Mesendoderm (in vitro differentiated cells): ENCODE measurements at regions not wholly inside any gene's neighbourhood (a gene's known extent, or its start where the extent isn't known, plus 50 kb on each side); places are given as distances from the start of the nearest gene placed in this dataset.

ENCODE experiments used
- DNase-seq: peaks from one replicate; pipeline ENCODE4 v3.0.0; 2013
- H2AK5ac ChIP-seq: 2 replicates; pipeline ENCODE4 v1.6.1; 2013; ENCODE audit warnings: low read length, inconsistent platforms
- H2BK120ac ChIP-seq: 2 replicates; pipeline ENCODE4 v1.6.1; 2013; ENCODE audit warnings: low read depth, mild to moderate bottlenecking, low read length, moderate library complexity, mixed read lengths
- H2BK15ac ChIP-seq: replicated peaks from 2 replicates; pipeline ENCODE4 v1.6.1; 2013; ENCODE audit warnings: low read depth, mild to moderate bottlenecking, moderate library complexity
- H2BK5ac ChIP-seq: 2 replicates; pipeline ENCODE4 v1.6.1; 2013; ENCODE audit warnings: low read length, inconsistent platforms
- H3K18ac ChIP-seq: 2 replicates; pipeline ENCODE4 v1.6.1; 2013; ENCODE audit warnings: mild to moderate bottlenecking, low read length, mixed read lengths
- H3K23ac ChIP-seq: one replicate; pipeline ENCODE4 v1.6.1; 2013; ENCODE audit warnings: low read length
- H3K27ac ChIP-seq: 2 replicates; pipeline ENCODE4 v1.5.1; 2013; ENCODE audit warnings: low read depth, mild to moderate bottlenecking, inconsistent platforms, low read length, moderate library complexity
- H3K27me3 ChIP-seq: 2 replicates; pipeline ENCODE4 v1.6.1; 2013; ENCODE audit warnings: low read length, control low read depth, mild to moderate bottlenecking, inconsistent platforms; ENCODE audit not compliant: insufficient read depth, poor library complexity
- H3K36me3 ChIP-seq: 2 replicates; pipeline ENCODE4 v1.6.1; 2013; ENCODE audit warnings: low read length, inconsistent platforms; ENCODE audit not compliant: control insufficient read depth, insufficient read depth
- H3K4ac ChIP-seq: one replicate; pipeline ENCODE4 v1.6.1; 2013; ENCODE audit warnings: low read depth, mild to moderate bottlenecking, low read length, moderate library complexity
- H3K4me1 ChIP-seq: 2 replicates; pipeline ENCODE4 v1.6.1; 2013; ENCODE audit warnings: low read depth, low read length, inconsistent platforms; ENCODE audit not compliant: control insufficient read depth
- H3K4me2 ChIP-seq: 2 replicates; pipeline ENCODE4 v1.6.1; 2013; ENCODE audit warnings: low read length
- H3K4me3 ChIP-seq: 2 replicates; pipeline ENCODE4 v1.5.1; 2013; ENCODE audit warnings: mild to moderate bottlenecking, low read length
- H3K56ac ChIP-seq: one replicate; pipeline ENCODE4 v1.6.1; 2013; ENCODE audit warnings: low read length
- H3K79me1 ChIP-seq: 2 replicates; pipeline ENCODE4 v1.6.1; 2013; ENCODE audit warnings: low read length, inconsistent platforms
- H3K79me2 ChIP-seq: 2 replicates; pipeline ENCODE4 v1.6.1; 2013; ENCODE audit warnings: mild to moderate bottlenecking, low read length; ENCODE audit not compliant: control insufficient read depth, insufficient read depth
- H3K9ac ChIP-seq: 2 replicates; pipeline ENCODE4 v1.6.1; 2013; ENCODE audit warnings: low read length, inconsistent platforms
- H4K5ac ChIP-seq: one replicate; pipeline ENCODE4 v1.6.1; 2013; ENCODE audit warnings: low read length
- H4K8ac ChIP-seq: one replicate; pipeline ENCODE4 v1.6.1; 2013; ENCODE audit warnings: low read depth, mild to moderate bottlenecking, control low read depth, low read length, moderate library complexity
- WGBS: extraction: QIAGEN DNeasy Blood & Tissue Kit; methylation state at CpG from one replicate; pipeline ENCODE4 v1.1.7; 2013; ENCODE audit warnings: low lambda C conversion rate, missing lambda C conversion rate; ENCODE audit not compliant: insufficient coverage; ENCODE audit errors: extremely low coverage; 5-methylcytosine and 5-hydroxymethylcytosine counted together

GRCh38 chr20:23205211-23205610, 119.1 kb upstream of the CD93 start:
- no peaks in the 10 kb centered on the region for H3K79me1 ChIP-seq
- no peak overlapping the region for H4K5ac ChIP-seq
- H3K4me1 ChIP-seq = peaks cover 10% of the 10 kb centered on the region
- H3K27ac ChIP-seq = no peak overlapping the region
- H3K56ac ChIP-seq = peak overlapping the region; percentile 8
- peak overlapping the region; percentile 17 for H3K9ac ChIP-seq
- no peaks in the 10 kb centered on the region for H3K36me3 ChIP-seq
- no peak overlapping the region for H3K4me3 ChIP-seq
- peak overlapping the region; percentile 25 for H2BK5ac ChIP-seq
- no peaks in the 10 kb centered on the region for H3K79me2 ChIP-seq
- no peak overlapping the region for H4K8ac ChIP-seq
- H3K27me3 ChIP-seq = no peaks in the 10 kb centered on the region
- WGBS = no CpG with 5 or more reads among the region's 7 CpGs
- H2AK5ac ChIP-seq = no peak overlapping the region
- no peak overlapping the region for H3K18ac ChIP-seq
- no peak overlapping the region for H2BK15ac ChIP-seq
- no peak overlapping the region for H3K4me2 ChIP-seq
- DNase-seq = no peak
- H2BK120ac ChIP-seq = no peak overlapping the region
- no peak overlapping the region for H3K23ac ChIP-seq
- H3K4ac ChIP-seq = no peak overlapping the region

- Histone ChIP-seq H3K18ac (no peak overlapping the region), H2BK5ac (peak overlapping the region; percentile 27), H3K23ac (peak overlapping the region; percentile 52), H4K8ac (no peak overlapping the region), H3K4me1 (peaks cover 10% of the 10 kb centered on the region), H3K4me3 (no peak overlapping the region), H3K27ac (no peak overlapping the region), H3K9ac (no peak overlapping the region), H3K4ac (no peak overlapping the region), H3K27me3 (no peaks in the 10 kb centered on the region), H3K79me1 (no peaks in the 10 kb centered on the region), H3K36me3 (no peaks in the 10 kb centered on the region), H3K4me2 (no peak overlapping the region), H3K56ac (peak overlapping the region; percentile 22), H2BK120ac (no peak overlapping the region), H2AK5ac (peak overlapping the region; percentile 43), H4K5ac (no peak overlapping the region), H2BK15ac (no peak overlapping the region), H3K79me2 (no peaks in the 10 kb centered on the region)
- no peak for DNase-seq
- no CpG with 5 or more reads among the region's 9 CpGs for WGBS
These were observed 118.0 kb upstream of the CD93 start for GRCh38 chr20:23203951-23204730.

GRCh38 chr20:23203310-23203709, 117.2 kb upstream of the CD93 start:
- H3K27ac ChIP-seq = no peak overlapping the region
- H3K4me1 ChIP-seq = peaks cover 10% of the 10 kb centered on the region
- no peak overlapping the region for H4K8ac ChIP-seq
- no peaks in the 10 kb centered on the region for H3K79me1 ChIP-seq
- H2BK15ac ChIP-seq = no peak overlapping the region
- H2BK5ac ChIP-seq = no peak overlapping the region
- no peak overlapping the region for H3K18ac ChIP-seq
- no peaks in the 10 kb centered on the region for H3K79me2 ChIP-seq
- no peak overlapping the region for H3K23ac ChIP-seq
- H3K27me3 ChIP-seq = no peaks in the 10 kb centered on the region
- H2BK120ac ChIP-seq = no peak overlapping the region
- no peak overlapping the region for H3K9ac ChIP-seq
- no peak overlapping the region for H2AK5ac ChIP-seq
- H3K4me3 ChIP-seq = no peak overlapping the region
- no peak overlapping the region for H3K56ac ChIP-seq
- H3K36me3 ChIP-seq = no peaks in the 10 kb centered on the region
- H3K4me2 ChIP-seq = no peak overlapping the region
- H4K5ac ChIP-seq = no peak overlapping the region
- no CpG with 5 or more reads among the region's 2 CpGs for WGBS
- H3K4ac ChIP-seq = no peak overlapping the region
- no peak for DNase-seq

- Histone ChIP-seq H3K4ac (no peak overlapping the region), H3K27ac (no peak overlapping the region), H3K4me3 (no peak overlapping the region), H3K9ac (no peak overlapping the region), H4K5ac (no peak overlapping the region), H3K79me2 (no peaks in the 10 kb centered on the region), H3K27me3 (no peaks in the 10 kb centered on the region), H2BK120ac (no peak overlapping the region), H3K4me1 (peaks cover 10% of the 10 kb centered on the region), H3K4me2 (no peak overlapping the region), H2AK5ac (no peak overlapping the region), H2BK5ac (no peak overlapping the region), H3K18ac (no peak overlapping the region), H3K79me1 (no peaks in the 10 kb centered on the region), H3K23ac (no peak overlapping the region), H4K8ac (no peak overlapping the region), H2BK15ac (no peak overlapping the region), H3K56ac (no peak overlapping the region), H3K36me3 (no peaks in the 10 kb centered on the region)
- no CpG with 5 or more reads among the region's 6 CpGs for WGBS
- DNase-seq = no peak
These were observed 115.5 kb upstream of the CD93 start for GRCh38 chr20:23201658-23202057.

- Histone ChIP-seq H3K4me1 (peaks cover 10% of the 10 kb centered on the region), H3K4me2 (no peak overlapping the region), H4K8ac (no peak overlapping the region), H3K36me3 (no peaks in the 10 kb centered on the region), H3K56ac (peak overlapping the region; percentile 27), H2AK5ac (no peak overlapping the region), H4K5ac (no peak overlapping the region), H3K27ac (no peak overlapping the region), H3K23ac (no peak overlapping the region), H3K18ac (no peak overlapping the region), H3K4ac (no peak overlapping the region), H3K4me3 (no peak overlapping the region), H3K27me3 (no peaks in the 10 kb centered on the region), H3K9ac (no peak overlapping the region), H2BK5ac (no peak overlapping the region), H3K79me2 (no peaks in the 10 kb centered on the region), H3K79me1 (no peaks in the 10 kb centered on the region), H2BK120ac (no peak overlapping the region), H2BK15ac (no peak overlapping the region)
- no CpG with 5 or more reads among the region's 6 CpGs for WGBS
- DNase-seq = peak; percentile 96
These were observed 114.8 kb upstream of the CD93 start for GRCh38 chr20:23200914-23201313.

- Histone ChIP-seq H2BK5ac (no peak overlapping the region), H4K5ac (no peak overlapping the region), H3K4me1 (peaks cover 10% of the 10 kb centered on the region), H3K4ac (no peak overlapping the region), H3K79me1 (no peaks in the 10 kb centered on the region), H4K8ac (no peak overlapping the region), H3K4me3 (no peak overlapping the region), H2BK120ac (no peak overlapping the region), H3K27me3 (no peaks in the 10 kb centered on the region), H3K27ac (no peak overlapping the region), H3K4me2 (no peak overlapping the region), H2AK5ac (no peak overlapping the region), H3K18ac (no peak overlapping the region), H3K36me3 (no peaks in the 10 kb centered on the region), H2BK15ac (no peak overlapping the region), H3K79me2 (no peaks in the 10 kb centered on the region), H3K56ac (peak overlapping the region; percentile 27), H3K9ac (no peak overlapping the region), H3K23ac (no peak overlapping the region)
- WGBS = no CpG with 5 or more reads among the region's 12 CpGs
- no peak for DNase-seq
These were observed 114.3 kb upstream of the CD93 start for GRCh38 chr20:23200413-23200812.
